ENCODE measurements at regions not wholly inside any gene's neighbourhood (a gene's known extent, or its start where the extent isn't known, plus 50 kb on each side); places are given as distances from the start of the nearest gene placed in this dataset.

GRCh38 chr7:46970476-46970875, 611.4 kb downstream of the TNS3 start:
- Histone ChIP-seq H3K79me2 (ENCODE audit: insufficient read depth, low read length) (no peaks in the 10 kb centered on the region), H2AFZ (ENCODE audit: low read length) (no peak overlapping the region), H3K4me3 (ENCODE audit: low read length, poor library complexity, severe bottlenecking) (no peak overlapping the region), H4K20me1 (ENCODE audit: insufficient read depth, low read length, poor library complexity, severe bottlenecking) (no peaks in the 10 kb centered on the region), H3K4me1 (ENCODE audit: insufficient read depth, low read length, poor library complexity, severe bottlenecking) (no peaks in the 10 kb centered on the region), H3F3A (ENCODE audit: low read depth) (no peaks in the 10 kb centered on the region), H3K27me3 (ENCODE audit: insufficient read depth, low read length, poor library complexity, severe bottlenecking) (no peaks in the 10 kb centered on the region), H3K4me2 (ENCODE audit: low read depth, low read length, poor library complexity, severe bottlenecking) (no peak overlapping the region), H3K9me3 (ENCODE audit: insufficient read depth, low read depth, low read length) (no peaks in the 10 kb centered on the region), H3K9ac (ENCODE audit: low read depth, low read length, poor library complexity, severe bottlenecking) (no peak overlapping the region), H3K36me3 (ENCODE audit: insufficient read depth, low read length) (no peaks in the 10 kb centered on the region), H3K9me2 (replicated peaks; ENCODE audit: low read depth, low read length) (no peaks in the 10 kb centered on the region)
- TF ChIP-seq CTCF (conservative IDR thresholded peaks at IDR 0.05; ENCODE audit: low read length) (no peak), EZH2phosphoT487 (IDR thresholded peaks at IDR 0.05; ENCODE audit: borderline replicate concordance) (no peak)

- Histone ChIP-seq H3K9me2 (replicated peaks; ENCODE audit: low read depth, low read length) (no peaks in the 10 kb centered on the region), H2AFZ (ENCODE audit: low read length) (no peak overlapping the region), H4K20me1 (ENCODE audit: insufficient read depth, low read length, poor library complexity, severe bottlenecking) (no peaks in the 10 kb centered on the region), H3K4me1 (ENCODE audit: insufficient read depth, low read length, poor library complexity, severe bottlenecking) (no peaks in the 10 kb centered on the region), H3K9ac (ENCODE audit: low read depth, low read length, poor library complexity, severe bottlenecking) (no peak overlapping the region), H3K27me3 (ENCODE audit: insufficient read depth, low read length, poor library complexity, severe bottlenecking) (no peaks in the 10 kb centered on the region), H3K36me3 (ENCODE audit: insufficient read depth, low read length) (no peaks in the 10 kb centered on the region), H3K79me2 (ENCODE audit: insufficient read depth, low read length) (no peaks in the 10 kb centered on the region), H3K4me3 (ENCODE audit: low read length, poor library complexity, severe bottlenecking) (no peak overlapping the region), H3K4me2 (ENCODE audit: low read depth, low read length, poor library complexity, severe bottlenecking) (no peak overlapping the region), H3F3A (ENCODE audit: low read depth) (no peaks in the 10 kb centered on the region), H3K9me3 (ENCODE audit: insufficient read depth, low read depth, low read length) (no peaks in the 10 kb centered on the region)
- no peak for TF ChIP-seq CTCF (conservative IDR thresholded peaks at IDR 0.05; ENCODE audit: low read length)
- no peak for TF ChIP-seq EZH2phosphoT487 (IDR thresholded peaks at IDR 0.05; ENCODE audit: borderline replicate concordance)
Measured at GRCh38 chr7:46970131-46970430, 611.8 kb downstream of the TNS3 start.

- TF ChIP-seq EZH2phosphoT487 (IDR thresholded peaks at IDR 0.05; ENCODE audit: borderline replicate concordance) = no peak
- no peak for TF ChIP-seq CTCF (conservative IDR thresholded peaks at IDR 0.05; ENCODE audit: low read length)
- Histone ChIP-seq H3F3A (ENCODE audit: low read depth) (no peaks in the 10 kb centered on the region), H3K27me3 (ENCODE audit: insufficient read depth, low read length, poor library complexity, severe bottlenecking) (no peaks in the 10 kb centered on the region), H4K20me1 (ENCODE audit: insufficient read depth, low read length, poor library complexity, severe bottlenecking) (no peaks in the 10 kb centered on the region), H3K79me2 (ENCODE audit: insufficient read depth, low read length) (no peaks in the 10 kb centered on the region), H3K36me3 (ENCODE audit: insufficient read depth, low read length) (no peaks in the 10 kb centered on the region), H3K4me1 (ENCODE audit: insufficient read depth, low read length, poor library complexity, severe bottlenecking) (no peaks in the 10 kb centered on the region), H3K4me3 (ENCODE audit: low read length, poor library complexity, severe bottlenecking) (no peak overlapping the region), H2AFZ (ENCODE audit: low read length) (no peak overlapping the region), H3K9me3 (ENCODE audit: insufficient read depth, low read depth, low read length) (no peaks in the 10 kb centered on the region), H3K9ac (ENCODE audit: low read depth, low read length, poor library complexity, severe bottlenecking) (no peak overlapping the region), H3K4me2 (ENCODE audit: low read depth, low read length, poor library complexity, severe bottlenecking) (no peak overlapping the region), H3K9me2 (replicated peaks; ENCODE audit: low read depth, low read length) (no peaks in the 10 kb centered on the region)
Measured at GRCh38 chr7:46969303-46970130, 612.4 kb downstream of the TNS3 start.
